ENCODE measurements at regions not wholly inside any gene's neighbourhood (a gene's known extent, or its start where the extent isn't known, plus 50 kb on each side); places are given as distances from the start of the nearest gene placed in this dataset.

- TF ChIP-seq POLR2A (IDR thresholded peaks at IDR 0.05), result no peak
- TF ChIP-seq CTCF (IDR thresholded peaks at IDR 0.05), result no peak
- no peak for TF ChIP-seq POLR2AphosphoS5 (IDR thresholded peaks at IDR 0.05; ENCODE audit: insufficient read depth in 1 of 2, low read depth in 1 of 2)
Measured at GRCh38 chr3:72572489-72573007, 275.7 kb downstream of the SHQ1 start.

Measured in vagina (tissue), 2 donors.